ENCODE measurements at regions not wholly inside any gene's neighbourhood (a gene's known extent, or its start where the extent isn't known, plus 50 kb on each side); places are given as distances from the start of the nearest gene placed in this dataset.
"Not testable (repeated sequence)": the region's sequence is repeated elsewhere in the genome, so short reads cannot be mapped to it uniquely, and the experiment has no call there.

- no peak for DNase-seq
These were observed 119.4 kb downstream of the LUZP4 start for GRCh38 chrX:115408771-115409400.

DNA sequence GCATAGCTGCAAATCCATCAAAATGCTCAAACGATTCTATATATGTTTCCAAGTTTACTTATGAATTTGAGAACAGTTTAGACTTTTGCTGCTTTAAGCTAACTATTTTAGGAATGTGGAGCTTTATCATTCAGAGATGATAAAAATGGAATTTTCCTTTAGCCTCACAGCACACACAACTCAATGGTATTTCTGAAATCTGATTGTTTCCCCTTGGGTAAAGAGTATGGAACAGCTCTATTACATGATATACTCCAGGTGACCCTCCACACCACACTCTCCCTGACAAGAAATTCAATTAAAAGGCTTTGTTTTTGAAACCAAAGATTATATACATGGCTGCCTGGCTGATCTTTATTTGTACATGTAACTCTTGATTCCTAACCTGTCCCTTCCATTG, 120.0 kb downstream of the LUZP4 start:
- no peak for DNase-seq

DNA sequence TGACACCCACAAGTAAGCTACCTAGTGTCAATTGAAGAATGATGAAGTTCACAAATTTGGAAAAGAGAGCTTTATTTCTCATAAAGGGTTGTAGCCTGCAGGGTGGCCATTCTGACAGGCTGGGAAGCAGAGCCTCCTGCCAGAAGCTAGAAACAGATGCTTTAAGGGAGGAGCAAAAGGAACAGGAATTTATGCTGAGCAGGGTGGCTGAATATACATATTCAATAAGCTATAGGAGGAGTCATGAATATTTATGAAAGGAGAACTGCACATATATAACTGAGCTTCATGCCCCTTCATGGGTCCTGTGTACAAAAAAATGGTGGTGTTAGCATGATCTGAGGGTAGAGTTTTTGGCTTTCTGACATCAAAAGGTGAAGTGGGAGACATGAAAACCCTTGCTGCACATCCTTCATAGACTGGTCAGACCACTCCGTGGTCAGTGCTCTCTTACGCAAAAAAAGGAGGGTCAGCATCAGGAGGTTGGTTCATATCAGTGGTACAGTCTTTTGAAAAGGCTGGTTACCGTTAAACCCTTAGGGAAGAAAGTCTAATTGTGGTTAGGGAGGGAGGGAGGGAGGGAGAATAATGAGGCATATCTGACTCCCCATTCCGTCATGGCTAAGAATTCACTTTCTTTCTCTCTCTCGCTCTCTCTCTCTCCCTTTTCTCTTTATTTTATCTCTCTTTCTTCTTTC, 121.4 kb downstream of the LUZP4 start:
- no peak for DNase-seq

DNA sequence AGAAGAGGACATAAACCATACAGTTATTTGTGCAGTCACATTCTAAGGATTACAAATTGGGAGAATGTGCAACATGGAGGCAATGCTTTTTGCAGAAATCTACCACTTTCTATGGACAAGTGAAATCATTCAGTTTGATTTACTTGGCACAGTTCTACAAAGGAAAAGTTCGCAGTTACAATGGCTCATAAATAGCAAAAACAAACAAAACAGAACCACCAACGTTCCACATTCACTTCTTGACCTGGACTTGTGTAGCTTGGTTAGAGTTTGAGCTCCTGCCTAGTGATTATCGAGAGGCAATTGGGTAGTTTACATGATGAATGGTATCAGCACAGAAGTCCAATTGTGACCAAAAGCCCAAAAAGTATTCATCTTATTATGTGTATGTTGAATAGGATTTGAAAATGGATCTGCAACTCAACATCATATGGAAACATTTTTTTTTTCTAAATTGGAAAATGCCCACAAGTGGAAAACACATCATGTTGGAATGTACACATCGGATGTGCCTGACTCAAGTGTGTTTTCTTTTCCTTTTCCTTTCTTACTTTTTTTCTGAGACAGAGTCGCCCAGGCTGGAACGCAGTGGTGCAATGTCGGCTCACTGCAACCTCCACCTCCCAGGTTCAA, 123.8 kb downstream of the LUZP4 start:
- DNase-seq = no peak

DNA sequence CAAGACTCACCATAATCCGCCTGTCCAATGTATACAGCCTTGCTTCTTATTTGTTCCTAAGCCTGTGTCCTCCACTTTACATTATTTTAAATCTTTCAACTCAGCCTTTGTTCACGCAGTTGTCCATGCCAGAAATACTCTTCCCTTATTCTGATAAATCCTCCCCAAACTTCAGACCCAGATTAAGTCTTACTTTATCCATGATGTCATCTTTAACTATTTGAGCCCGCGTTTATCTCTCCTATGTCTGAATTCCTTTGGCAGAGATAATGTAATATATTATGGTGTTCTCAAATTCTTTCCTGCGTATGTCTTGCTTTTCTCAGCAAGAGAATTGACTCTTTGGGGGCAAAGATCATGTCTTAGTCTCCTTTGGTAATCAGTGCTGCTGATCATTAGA, 129.6 kb downstream of the LUZP4 start:
- no peak for DNase-seq

DNA sequence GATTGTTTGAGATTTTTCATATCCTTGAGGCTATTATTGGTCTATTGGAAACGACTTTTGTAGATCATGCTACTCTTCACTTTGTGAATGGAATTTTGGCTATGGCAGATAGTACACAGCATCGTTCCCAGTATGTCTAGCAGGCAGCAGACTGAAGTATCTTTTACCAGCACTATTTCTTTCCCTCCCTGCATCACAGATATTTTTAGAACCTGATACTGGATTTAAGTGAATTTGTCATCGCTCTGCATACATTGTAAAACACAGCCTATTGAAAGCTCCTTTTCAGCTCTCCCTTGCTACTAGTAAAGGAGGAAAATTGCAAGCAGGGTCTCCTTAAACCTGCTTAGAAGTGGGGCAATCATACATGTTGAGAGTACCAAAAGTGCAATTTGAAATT, 133.6 kb downstream of the LUZP4 start:
- no peak for DNase-seq

- DNase-seq = no peak
These were observed 135.6 kb upstream of the PLS3 start for GRCh38 chrX:115425359-115425758.

DNA sequence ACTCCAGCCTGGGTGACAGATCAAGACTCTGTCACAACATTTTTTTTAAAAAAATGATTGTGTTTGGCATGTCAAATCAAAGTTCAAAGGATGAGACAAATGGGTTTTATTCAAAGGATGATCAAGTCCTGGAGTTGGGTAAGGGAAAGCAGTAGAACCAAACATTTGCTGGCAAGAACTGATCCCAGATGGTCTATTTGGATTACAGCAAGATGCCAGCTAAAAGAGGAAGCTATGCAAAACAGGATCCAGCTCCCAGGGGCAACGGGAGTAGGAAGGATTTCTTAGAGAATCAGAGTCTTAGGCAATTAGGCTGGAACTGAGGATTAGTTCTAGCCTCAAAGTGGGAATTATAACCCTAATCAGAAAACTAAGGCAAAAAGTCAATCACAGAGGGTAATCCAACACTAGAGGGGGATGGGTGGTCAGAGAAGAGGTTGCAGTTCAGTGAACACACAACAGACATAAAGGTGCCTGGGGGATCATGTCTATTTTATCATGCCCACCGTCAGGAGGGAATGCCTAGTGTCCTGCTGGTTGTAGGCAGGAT, 133.0 kb upstream of the PLS3 start:
- no peak for DNase-seq

- DNase-seq = not testable (repeated sequence)
These were observed 126.1 kb upstream of the PLS3 start for GRCh38 chrX:115434834-115435233.

- DNase-seq = no peak
These were observed 123.0 kb upstream of the PLS3 start for GRCh38 chrX:115437841-115438595.

- DNase-seq = no peak
These were observed 112.8 kb upstream of the PLS3 start for GRCh38 chrX:115448146-115448545.

DNA sequence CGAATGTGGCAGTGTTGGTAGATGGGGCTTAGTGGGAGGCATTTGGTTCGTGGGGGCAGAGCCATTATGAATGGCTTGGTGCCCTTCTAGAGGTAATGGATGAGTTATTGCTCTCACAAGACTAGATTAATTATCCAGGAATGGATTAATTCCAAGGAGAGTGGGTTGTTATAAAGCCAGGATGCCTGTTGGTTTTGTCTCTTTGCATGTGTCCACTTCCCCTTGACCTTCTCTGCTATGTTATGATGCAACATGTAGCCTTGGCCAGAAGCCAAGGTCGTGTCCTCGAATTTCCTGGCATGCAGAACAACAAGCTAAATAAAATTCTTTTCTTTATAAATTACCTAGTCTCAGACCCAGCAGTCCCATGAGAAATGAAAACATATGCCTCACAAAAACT, 111.2 kb upstream of the PLS3 start:
- DNase-seq = no peak

DNA sequence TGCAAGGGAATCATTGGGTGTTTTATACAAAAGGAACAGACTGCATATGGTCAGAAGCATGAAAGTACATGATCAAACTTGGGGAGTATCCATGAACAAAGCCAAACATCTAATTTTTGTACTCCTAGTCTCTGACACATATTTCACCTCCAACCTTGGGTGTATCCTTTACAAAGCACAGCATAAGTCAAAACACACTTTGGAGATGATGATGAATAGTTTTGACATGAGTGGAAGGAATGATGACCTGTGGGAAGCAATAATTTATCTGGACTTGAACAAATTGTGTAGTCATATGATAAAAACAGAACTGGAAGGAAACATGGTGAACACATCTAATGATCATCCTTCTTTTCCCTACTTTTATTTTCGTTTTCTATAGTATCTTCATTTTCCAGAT, 108.7 kb upstream of the PLS3 start:
- DNase-seq = no peak

DNA sequence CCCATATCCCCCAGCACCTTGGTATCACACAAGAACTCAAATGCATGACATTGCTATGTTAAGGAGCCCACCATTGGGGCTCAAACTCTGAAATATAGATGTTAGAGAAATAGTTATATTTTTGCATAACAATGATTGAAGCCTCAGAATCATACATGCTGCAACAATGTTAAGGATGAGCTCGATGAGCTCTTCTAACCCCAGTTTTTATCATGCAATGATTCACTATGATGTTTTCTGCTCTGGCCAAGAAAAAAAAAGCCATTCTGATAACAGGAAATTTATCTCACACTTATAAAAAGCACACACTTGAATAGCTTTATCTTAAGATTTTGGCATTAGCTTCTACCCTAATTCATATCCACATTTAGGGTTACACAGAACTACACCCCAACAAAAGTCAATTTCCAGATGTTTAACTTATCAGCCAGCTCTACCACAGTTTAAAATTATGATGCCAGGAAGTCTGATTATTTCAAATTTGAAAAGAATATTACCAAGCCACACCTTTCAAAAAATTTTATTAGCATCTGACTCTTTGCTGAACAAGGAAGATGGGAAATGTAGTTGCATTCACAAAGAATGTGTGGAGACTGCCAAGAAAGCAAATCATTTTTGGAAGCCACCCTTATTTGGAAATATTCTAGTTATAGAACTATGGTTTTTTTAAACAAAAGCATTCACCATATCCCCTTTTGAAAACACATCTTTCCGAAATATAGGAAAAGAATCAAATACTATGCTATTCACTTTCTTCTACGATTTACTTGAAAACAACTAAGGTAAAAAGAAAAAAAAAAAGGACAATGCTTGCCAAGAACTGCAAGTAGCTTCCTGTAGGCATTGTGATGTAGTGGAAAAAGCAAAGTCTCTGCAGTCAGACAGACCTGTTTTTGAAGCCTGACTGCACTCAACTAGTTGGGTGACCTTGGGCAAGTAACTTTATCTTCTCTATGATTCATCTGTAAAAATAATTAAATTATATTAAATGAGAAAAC, 100.8 kb upstream of the PLS3 start:
- no peak for DNase-seq

DNA sequence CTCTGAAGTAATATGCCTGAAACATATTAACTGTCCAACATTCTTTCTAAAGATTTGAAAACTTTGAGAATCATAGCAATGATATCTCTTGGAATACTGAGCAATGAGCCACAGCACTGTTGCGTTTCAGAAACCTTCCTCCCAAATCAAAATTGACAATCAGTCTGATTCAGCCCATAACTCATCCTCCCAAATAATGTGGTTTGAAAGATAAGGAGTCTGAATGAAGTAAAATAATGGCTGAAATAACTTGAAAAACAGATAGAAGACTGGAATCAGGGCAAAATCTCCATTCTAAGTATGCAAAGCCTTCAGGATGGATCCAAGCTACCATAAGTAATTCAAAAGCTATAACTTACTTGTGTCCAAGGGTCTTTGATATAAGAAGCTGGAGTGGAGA, 98.6 kb upstream of the PLS3 start:
- no peak for DNase-seq

DNA sequence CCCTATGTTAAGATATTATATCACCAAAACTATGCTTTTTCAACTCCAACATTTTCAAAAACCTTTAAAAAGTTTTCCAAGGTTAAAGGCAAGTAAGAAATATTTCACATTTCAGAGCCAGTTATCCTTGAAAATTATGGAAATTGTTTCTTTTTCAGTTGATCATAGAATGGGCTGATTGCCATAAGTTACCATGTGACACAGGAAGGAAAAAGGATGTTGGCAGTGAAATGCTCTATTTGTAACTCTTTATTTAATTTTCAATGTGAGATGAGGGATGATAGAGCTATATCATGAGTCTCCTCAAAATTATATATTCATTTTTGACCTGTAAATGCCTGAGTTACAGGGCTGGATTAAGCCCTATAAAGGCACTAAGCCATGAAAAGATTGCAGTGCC, 93.0 kb upstream of the PLS3 start:
- DNase-seq = no peak

GRCh38 chrX:115472131-115472530, 88.8 kb upstream of the PLS3 start:
- DNase-seq = no peak

DNA sequence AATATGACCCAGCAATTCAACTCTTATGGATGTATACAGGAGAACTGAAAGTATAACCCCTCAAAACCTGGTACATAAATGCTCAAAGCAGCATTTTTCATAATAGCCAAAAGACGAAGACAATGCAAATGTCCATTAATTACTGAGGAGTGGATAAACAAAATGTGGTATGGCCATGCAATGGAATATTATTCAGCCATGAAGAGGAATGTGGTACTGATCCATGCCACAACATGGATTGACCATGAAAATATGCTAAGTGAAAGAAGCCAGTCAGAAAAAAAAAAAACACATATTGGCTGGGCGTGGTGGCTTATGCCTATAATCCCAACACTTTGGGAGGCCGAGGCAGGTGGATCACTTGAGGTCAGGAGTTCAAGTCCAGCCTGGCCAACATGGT, 74.5 kb upstream of the PLS3 start:
- DNase-seq = no peak

- no peak for DNase-seq
These were observed 73.4 kb upstream of the PLS3 start for GRCh38 chrX:115487608-115488007.

GRCh38 chrX:115490814-115491213, 70.2 kb upstream of the PLS3 start:
- DNase-seq = no peak

DNA sequence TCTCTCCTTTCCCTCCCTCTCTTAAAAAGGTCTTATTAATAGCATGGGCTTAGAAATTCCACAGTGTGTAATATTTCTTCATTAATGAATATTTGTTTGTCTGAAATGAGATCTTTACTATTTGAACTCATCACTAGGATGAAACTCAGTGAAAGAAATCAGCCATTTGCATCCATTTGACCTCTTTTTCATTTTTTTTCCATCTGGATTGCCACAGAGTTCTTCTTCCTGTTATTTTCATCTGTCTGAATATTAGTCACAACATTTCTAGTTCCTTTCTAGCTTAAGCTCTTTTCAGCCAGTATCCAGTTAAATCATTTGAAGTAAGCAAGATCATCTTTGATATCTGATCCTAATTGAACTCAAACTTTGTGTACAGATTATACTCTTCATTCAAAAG, 69.2 kb upstream of the PLS3 start:
- no peak for DNase-seq

DNA sequence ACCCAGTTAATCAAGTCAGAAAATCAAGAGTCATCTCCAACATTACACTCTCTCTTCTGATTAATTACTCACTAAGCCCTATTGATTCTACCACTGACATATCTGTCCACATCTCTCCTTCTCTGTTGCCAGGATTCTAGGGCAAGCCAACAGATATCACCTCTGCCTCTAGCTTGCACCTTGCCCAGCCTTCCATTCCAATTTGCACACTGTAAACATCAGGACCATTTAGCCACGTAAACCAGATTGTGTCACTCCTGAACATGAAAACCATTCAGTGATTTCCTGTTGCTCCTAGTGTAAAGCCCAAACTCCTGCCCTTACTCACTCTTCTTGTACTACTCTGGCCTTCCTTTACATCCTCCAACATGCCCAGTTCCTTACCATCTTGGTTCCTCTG, 68.0 kb upstream of the PLS3 start:
- DNase-seq = no peak

Measured in hippocampal formation (tissue), 2 donors.